ENCODE measurements at regions not wholly inside any gene's neighbourhood (a gene's known extent, or its start where the extent isn't known, plus 50 kb on each side); places are given as distances from the start of the nearest gene placed in this dataset.

GRCh38 chr7:155983176-155983815, 171.0 kb upstream of the SHH start:
- no peak for TF ChIP-seq GATA2 (IDR thresholded peaks at IDR 0.05; ENCODE audit: low read depth, low read length)

- TF ChIP-seq GATA2 (IDR thresholded peaks at IDR 0.05; ENCODE audit: low read depth, low read length) (no peak), GATA3 (IDR thresholded peaks at IDR 0.05; ENCODE audit: low read depth, low read length) (no peak)
These were observed 169.4 kb upstream of the SHH start for GRCh38 chr7:155981703-155982102.

- no peak for TF ChIP-seq GATA3 (IDR thresholded peaks at IDR 0.05; ENCODE audit: low read depth, low read length)
These were observed 168.6 kb upstream of the SHH start for GRCh38 chr7:155980841-155981240.

GRCh38 chr7:155979994-155980393, 167.7 kb upstream of the SHH start:
- no peak for TF ChIP-seq GATA2 (IDR thresholded peaks at IDR 0.05; ENCODE audit: low read depth, low read length)
- no peak for TF ChIP-seq GATA3 (IDR thresholded peaks at IDR 0.05; ENCODE audit: low read depth, low read length)

- TF ChIP-seq GATA2 (IDR thresholded peaks at IDR 0.05; ENCODE audit: low read depth, low read length) = no peak
These were observed 167.3 kb upstream of the SHH start for GRCh38 chr7:155979566-155979965.

GRCh38 chr7:155975490-155975889, 163.2 kb upstream of the SHH start:
- TF ChIP-seq GATA3 (IDR thresholded peaks at IDR 0.05; ENCODE audit: low read depth, low read length) (no peak), GATA2 (IDR thresholded peaks at IDR 0.05; ENCODE audit: low read depth, low read length) (no peak)

- TF ChIP-seq GATA2 (IDR thresholded peaks at IDR 0.05; ENCODE audit: low read depth, low read length) = no peak
- TF ChIP-seq GATA3 (IDR thresholded peaks at IDR 0.05; ENCODE audit: low read depth, low read length) = no peak
These were observed 162.1 kb upstream of the SHH start for GRCh38 chr7:155974186-155974897.

GRCh38 chr7:155973451-155973997, 161.3 kb upstream of the SHH start:
- TF ChIP-seq GATA3 (IDR thresholded peaks at IDR 0.05; ENCODE audit: low read depth, low read length) (no peak), GATA2 (IDR thresholded peaks at IDR 0.05; ENCODE audit: low read depth, low read length) (no peak)

- no peak for TF ChIP-seq GATA3 (IDR thresholded peaks at IDR 0.05; ENCODE audit: low read depth, low read length)
- TF ChIP-seq GATA2 (IDR thresholded peaks at IDR 0.05; ENCODE audit: low read depth, low read length) = no peak
These were observed 160.6 kb upstream of the SHH start for GRCh38 chr7:155972651-155973390.

- no peak for TF ChIP-seq GATA3 (IDR thresholded peaks at IDR 0.05; ENCODE audit: low read depth, low read length)
- no peak for TF ChIP-seq GATA2 (IDR thresholded peaks at IDR 0.05; ENCODE audit: low read depth, low read length)
These were observed 160.0 kb upstream of the SHH start for GRCh38 chr7:155972247-155972646.

GRCh38 chr7:155971180-155971770, 159.0 kb upstream of the SHH start:
- TF ChIP-seq GATA3 (IDR thresholded peaks at IDR 0.05; ENCODE audit: low read depth, low read length) (no peak), GATA2 (IDR thresholded peaks at IDR 0.05; ENCODE audit: low read depth, low read length) (no peak)

- TF ChIP-seq GATA3 (IDR thresholded peaks at IDR 0.05; ENCODE audit: low read depth, low read length) = no peak
- TF ChIP-seq GATA2 (IDR thresholded peaks at IDR 0.05; ENCODE audit: low read depth, low read length) = no peak
These were observed 157.1 kb upstream of the SHH start for GRCh38 chr7:155969192-155969929.

- TF ChIP-seq GATA3 (IDR thresholded peaks at IDR 0.05; ENCODE audit: low read depth, low read length) (no peak), GATA2 (IDR thresholded peaks at IDR 0.05; ENCODE audit: low read depth, low read length) (no peak)
These were observed 152.7 kb upstream of the SHH start for GRCh38 chr7:155965010-155965409.

GRCh38 chr7:155964543-155964942, 152.3 kb upstream of the SHH start:
- TF ChIP-seq GATA2 (IDR thresholded peaks at IDR 0.05; ENCODE audit: low read depth, low read length) (no peak), GATA3 (IDR thresholded peaks at IDR 0.05; ENCODE audit: low read depth, low read length) (no peak)

Data from SH-SY5Y (cell line).